BJ (cell line): ENCODE measurements at regions not wholly inside any gene's neighbourhood (a gene's known extent, or its start where the extent isn't known, plus 50 kb on each side); places are given as distances from the start of the nearest gene placed in this dataset.

ENCODE experiments used
- CTCF ChIA-PET: fragments of 350-600 bp; formaldehyde crosslinking; extraction: SDS; loops from one replicate; lab custom pipeline; 2021; ENCODE audit warnings: antibody characterized with exemption, inconsistent platforms; lab: Yijun Ruan, JAX
- POLR2A ChIA-PET: fragments of 300-600 bp; sonication (Branson Sonifier 250); formaldehyde crosslinking; extraction: SDS; loops from one replicate; lab custom pipeline; 2021; ENCODE audit warnings: antibody characterized with exemption; lab: Charles Lee
- DNase-seq: peaks from one replicate; pipeline ENCODE4 v3.0.0-alpha.2; 2011; ENCODE audit warnings: low read depth
- H3K27me3 ChIP-seq: 2 replicates; pipeline ENCODE4 v1.6.0; 2011; ENCODE audit warnings: low read length; ENCODE audit not compliant: control insufficient read depth, insufficient read depth
- H3K36me3 ChIP-seq: 2 replicates; pipeline ENCODE4 v1.5.1; 2011; ENCODE audit warnings: low read length; ENCODE audit not compliant: control insufficient read depth, insufficient read depth
- H3K4me3 ChIP-seq: 2 replicates; pipeline ENCODE4 v1.5.1; 2011; ENCODE audit warnings: low read depth, mild to moderate bottlenecking, control low read depth, low read length
- TF ChIP-seq, protein P1 (sequence below): IDR thresholded peaks from 2 replicates; pipeline ENCODE4 v1.5.1; 2011; ENCODE audit warnings: low read depth, mild to moderate bottlenecking, control low read depth, inconsistent platforms, low read length, moderate library complexity; ENCODE audit not compliant: insufficient read depth

DNA sequence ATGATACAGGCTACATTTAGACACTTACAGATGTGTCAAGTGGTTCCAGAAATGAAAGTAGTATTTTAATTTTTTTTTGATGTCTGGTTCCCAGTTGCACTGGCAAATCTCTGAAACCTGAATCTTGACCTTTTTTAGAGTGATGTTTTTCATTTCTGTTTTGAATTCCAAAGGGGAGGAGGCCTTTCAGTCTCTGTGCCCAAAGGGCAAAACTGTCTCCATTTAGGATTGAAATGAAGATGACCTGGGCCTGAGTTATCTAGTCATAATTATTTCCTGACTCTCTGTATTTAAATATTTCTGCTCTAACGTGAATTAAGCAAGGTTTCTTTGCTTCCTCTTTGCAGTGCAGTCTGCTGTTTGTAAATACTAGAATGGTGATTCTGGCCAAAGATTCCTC is 252.9 kb upstream of the ZFP64 start:
- ChIA-PET CTCF (no interaction called here), POLR2A (no interaction called here)
- no peaks in the 10 kb centered on the region for H3K36me3 ChIP-seq
- no peak overlapping the region for H3K4me3 ChIP-seq
- no peaks in the 10 kb centered on the region for H3K27me3 ChIP-seq
- no peak for DNase-seq
- TF ChIP-seq, protein P1, sequence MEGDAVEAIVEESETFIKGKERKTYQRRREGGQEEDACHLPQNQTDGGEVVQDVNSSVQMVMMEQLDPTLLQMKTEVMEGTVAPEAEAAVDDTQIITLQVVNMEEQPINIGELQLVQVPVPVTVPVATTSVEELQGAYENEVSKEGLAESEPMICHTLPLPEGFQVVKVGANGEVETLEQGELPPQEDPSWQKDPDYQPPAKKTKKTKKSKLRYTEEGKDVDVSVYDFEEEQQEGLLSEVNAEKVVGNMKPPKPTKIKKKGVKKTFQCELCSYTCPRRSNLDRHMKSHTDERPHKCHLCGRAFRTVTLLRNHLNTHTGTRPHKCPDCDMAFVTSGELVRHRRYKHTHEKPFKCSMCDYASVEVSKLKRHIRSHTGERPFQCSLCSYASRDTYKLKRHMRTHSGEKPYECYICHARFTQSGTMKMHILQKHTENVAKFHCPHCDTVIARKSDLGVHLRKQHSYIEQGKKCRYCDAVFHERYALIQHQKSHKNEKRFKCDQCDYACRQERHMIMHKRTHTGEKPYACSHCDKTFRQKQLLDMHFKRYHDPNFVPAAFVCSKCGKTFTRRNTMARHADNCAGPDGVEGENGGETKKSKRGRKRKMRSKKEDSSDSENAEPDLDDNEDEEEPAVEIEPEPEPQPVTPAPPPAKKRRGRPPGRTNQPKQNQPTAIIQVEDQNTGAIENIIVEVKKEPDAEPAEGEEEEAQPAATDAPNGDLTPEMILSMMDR = no peak

DNA sequence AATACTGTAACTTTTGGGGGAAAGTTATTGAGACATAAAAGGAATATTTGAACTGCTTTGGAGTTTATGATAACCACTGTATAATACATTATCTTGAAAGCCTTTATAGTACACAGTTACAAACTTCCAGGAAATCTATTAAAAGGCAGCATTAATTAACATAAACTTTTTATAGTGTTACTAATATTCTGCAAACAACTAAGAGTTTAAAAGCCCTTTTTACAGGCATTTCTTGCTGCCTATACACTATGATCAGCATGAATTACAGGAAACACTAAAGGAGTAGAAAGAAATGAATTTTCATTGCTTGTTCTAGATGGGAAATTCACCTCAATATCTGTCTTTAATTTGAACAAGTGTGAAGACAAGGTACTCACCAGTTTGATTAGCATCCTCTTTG is 252.3 kb upstream of the ZFP64 start:
- ChIA-PET POLR2A (no interaction called here), CTCF (no interaction called here)
- TF ChIP-seq, protein P1 = no peak
- DNase-seq = no peak
- Histone ChIP-seq H3K27me3 (no peaks in the 10 kb centered on the region), H3K4me3 (no peak overlapping the region), H3K36me3 (no peaks in the 10 kb centered on the region)

DNA sequence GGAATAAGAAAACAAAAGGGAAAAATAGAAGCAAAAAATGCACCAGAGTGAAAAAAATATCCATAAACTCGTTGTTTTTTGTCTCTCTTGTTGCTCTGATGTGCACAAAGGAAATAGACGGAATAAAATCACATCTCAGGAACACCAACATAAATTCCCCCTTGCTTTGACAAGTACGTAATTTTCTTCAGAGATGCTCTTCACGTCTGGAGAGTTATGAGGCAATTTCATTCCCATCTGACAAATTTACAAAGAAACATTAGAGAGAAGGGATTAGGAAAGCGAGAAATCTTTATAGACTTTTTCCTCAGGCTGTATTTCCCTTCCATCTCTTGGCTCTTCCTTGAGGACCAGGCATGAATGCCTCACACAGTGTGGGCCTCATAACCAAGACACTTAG is 250.1 kb upstream of the ZFP64 start:
- no peak overlapping the region for H3K4me3 ChIP-seq
- no peaks in the 10 kb centered on the region for H3K36me3 ChIP-seq
- POLR2A ChIA-PET = no interaction called here
- TF ChIP-seq, protein P1 = no peak
- DNase-seq = no peak
- no peaks in the 10 kb centered on the region for H3K27me3 ChIP-seq
- CTCF ChIA-PET = no interaction called here

DNA sequence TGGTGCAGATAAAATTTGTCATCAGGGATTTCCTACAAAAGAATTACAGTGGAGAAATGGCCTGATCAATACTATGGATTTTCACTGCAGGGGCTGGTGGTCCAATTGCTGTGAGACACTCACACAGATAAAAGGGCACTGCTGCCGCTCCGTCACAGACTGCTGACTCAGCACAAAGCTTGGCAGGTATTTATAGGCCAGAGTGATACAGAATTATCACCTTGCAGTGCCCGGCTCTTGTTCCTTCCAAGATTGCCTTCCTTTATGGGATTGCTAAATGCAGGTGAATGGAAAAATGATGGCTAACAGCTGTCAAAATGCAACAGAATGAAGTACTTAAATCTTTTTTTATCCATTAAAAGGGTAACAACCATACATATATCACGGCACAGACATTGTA is 247.8 kb upstream of the ZFP64 start:
- ChIA-PET POLR2A (no interaction called here), CTCF (no interaction called here)
- Histone ChIP-seq H3K36me3 (no peaks in the 10 kb centered on the region), H3K27me3 (no peaks in the 10 kb centered on the region), H3K4me3 (no peak overlapping the region)
- no peak for DNase-seq
- TF ChIP-seq, protein P1 = no peak

DNA sequence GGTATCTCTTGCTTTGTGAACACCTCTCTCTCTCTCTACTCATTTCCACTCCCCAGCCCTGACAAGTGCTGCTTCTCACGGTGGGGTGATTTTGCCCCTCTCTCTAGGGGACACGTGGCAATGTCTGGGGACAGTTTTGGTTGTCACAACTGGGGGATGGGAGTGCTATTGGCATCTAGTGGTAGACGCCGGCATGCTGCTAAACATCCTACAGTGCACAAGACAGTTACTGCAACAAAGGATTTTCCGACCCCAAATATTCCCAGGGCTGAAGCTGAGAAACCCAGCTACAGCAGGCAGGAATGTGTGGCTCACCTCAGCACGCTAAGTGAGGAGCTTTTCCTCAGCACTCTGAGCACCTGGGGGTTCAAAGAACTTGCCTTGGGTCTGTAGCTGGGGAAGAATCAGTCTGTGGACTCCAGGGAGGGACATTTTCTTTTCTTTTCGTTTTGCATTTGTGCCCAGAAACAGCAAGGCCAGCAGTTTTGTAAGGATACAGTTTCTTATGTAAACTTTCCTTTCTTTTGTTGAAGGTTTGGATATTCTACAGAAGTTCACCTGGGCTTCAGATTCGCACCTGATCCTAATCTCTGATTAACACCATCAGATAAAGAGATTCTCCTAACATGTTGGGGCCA is 246.9 kb upstream of the ZFP64 start:
- DNase-seq = no peak
- H3K4me3 ChIP-seq = no peak overlapping the region
- ChIA-PET POLR2A (no interaction called here), CTCF (no interaction called here)
- H3K36me3 ChIP-seq = no peaks in the 10 kb centered on the region
- H3K27me3 ChIP-seq = no peaks in the 10 kb centered on the region
- TF ChIP-seq, protein P1 = no peak
